Panc1 (cell line): ENCODE measurements at regions not wholly inside any gene's neighbourhood (a gene's known extent, or its start where the extent isn't known, plus 50 kb on each side); places are given as distances from the start of the nearest gene placed in this dataset.

Source experiments
- ATAC-seq: fragments of 200-7000 bp; cut with Tn5 transposase; 2 replicates; pipeline ENCODE4 v1.9.1; 2020; ENCODE audit warnings: mild to moderate bottlenecking, moderate library complexity
- BruUV-seq: library from RNA; stranded (reverse); fragments of 400-500 nt; replicated peaks from 2 replicates; lab custom pipeline; 2021; lab: Mats Ljungman, UMichigan
- CTCF ChIA-PET: fragments of 300-600 bp; sonication (Branson Sonifier 250); formaldehyde crosslinking; loops from one replicate; lab custom pipeline; 2022; ENCODE audit warnings: antibody characterized with exemption; lab: Charles Lee
- POLR2A ChIA-PET: fragments of 300-600 bp; sonication (Branson Sonifier 250); formaldehyde crosslinking; loops from one replicate; lab custom pipeline; 2022; ENCODE audit warnings: antibody characterized with exemption; lab: Charles Lee
- DNase-seq: peaks from one replicate; pipeline ENCODE4 v3.0.0-alpha.2; 2010; ENCODE audit warnings: low read depth, low spot score
- H3K27ac ChIP-seq: 2 replicates; pipeline ENCODE4 v1.5.1; 2011; ENCODE audit warnings: mild to moderate bottlenecking, low read length, inconsistent platforms
- H3K27me3 ChIP-seq: fragments of 200-500 bp; sonication (Bioruptor generic); 2 replicates; pipeline ENCODE4 v1.6.0; 2014; ENCODE audit warnings: low read length, inconsistent platforms; ENCODE audit not compliant: control insufficient read depth, insufficient read depth
- H3K36me3 ChIP-seq: fragments of 200-500 bp; sonication (Bioruptor generic); 2 replicates; pipeline ENCODE4 v1.5.1; 2014; ENCODE audit warnings: inconsistent platforms, mild to moderate bottlenecking, low read length, moderate library complexity; ENCODE audit not compliant: control insufficient read depth, insufficient read depth
- H3K4me1 ChIP-seq: 2 replicates; pipeline ENCODE4 v1.5.1; 2011; ENCODE audit warnings: inconsistent platforms, mild to moderate bottlenecking, low read length, moderate library complexity; ENCODE audit not compliant: control insufficient read depth, insufficient read depth
- H3K4me3 ChIP-seq, 2 experiments: 2 replicates each; pipeline ENCODE4 v1.5.1; 2011 to 2012; ENCODE audit warnings: low read depth in 2 of 2, low read length in 2 of 2, mild to moderate bottlenecking in 2 of 2, inconsistent platforms in 1 of 2, moderate library complexity in 1 of 2
- H3K9me3 ChIP-seq: fragments of 200-500 bp; sonication (Bioruptor generic); 2 replicates; pipeline ENCODE4 v1.5.1; 2014; ENCODE audit warnings: low read depth, mild to moderate bottlenecking, inconsistent platforms, low read length, moderate library complexity; ENCODE audit not compliant: control insufficient read depth, insufficient read depth
- POLR2AphosphoS5 ChIP-seq: IDR thresholded peaks from 2 replicates; pipeline ENCODE4 v1.6.1; 2012; ENCODE audit warnings: mild to moderate bottlenecking, low read depth, low read length, moderate library complexity
- SIN3A ChIP-seq: IDR thresholded peaks from 2 replicates; pipeline ENCODE4 v1.6.1; 2012; ENCODE audit warnings: low read depth, mild to moderate bottlenecking, low read length, moderate library complexity, borderline replicate concordance; ENCODE audit not compliant: insufficient read depth
- TCF7L2 ChIP-seq: IDR thresholded peaks from 2 replicates; pipeline ENCODE4 v1.6.1; 2011; ENCODE audit warnings: mild to moderate bottlenecking, low read depth, low read length, inconsistent platforms
- in situ Hi-C: cut with HindIII; loops from 2 replicates; pipeline ENCODE4 v1.10.0; 2016; ENCODE audit warnings: low sequenced_read_pairs, low pct_unique_long_range_greater_than_20kb
- intact Hi-C: fragments of 100-400 bp; cut with micrococcal nuclease; formaldehyde crosslinking; loops from one replicate; pipeline ENCODE4 v1.10.0; 2022; ENCODE audit not compliant: unreplicated experiment
- TF ChIP-seq, protein P1 (sequence below): fragments of 450-650 bp; IDR thresholded peaks from 2 replicates; pipeline ENCODE4 v1.5.1; 2017; ENCODE audit warnings: mild to moderate bottlenecking
- TF ChIP-seq, protein P2 (sequence below), 2 experiments: IDR thresholded peaks; 2 replicates each; pipeline ENCODE4 v1.6.1; 2011 to 2012; ENCODE audit warnings: low read depth in 2 of 2, control low read depth in 1 of 2, low read length in 1 of 2, mild to moderate bottlenecking in 1 of 2, moderate library complexity in 1 of 2; ENCODE audit not compliant: insufficient read depth in 1 of 2

DNA sequence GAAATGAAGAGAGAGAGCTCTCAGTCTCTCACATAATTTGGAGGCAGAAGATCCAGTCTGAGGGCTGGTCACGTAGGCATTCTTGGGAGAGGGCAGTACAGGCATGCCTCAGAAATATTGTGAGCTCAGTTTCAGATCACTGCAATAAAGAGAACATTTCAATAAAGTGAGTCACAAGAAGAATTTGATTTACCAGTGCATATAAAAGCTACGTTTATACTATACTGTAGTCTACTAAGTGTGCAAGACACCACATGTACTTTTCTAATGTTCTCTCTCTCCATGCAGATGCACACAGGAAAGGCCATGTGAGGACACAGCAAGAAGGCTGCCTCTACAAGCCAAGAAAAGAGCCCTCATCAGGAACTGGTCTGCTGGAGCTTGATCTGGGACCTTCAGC is 583.5 kb upstream of the FAT1 start:
- H3K27me3 ChIP-seq, result no peaks in the 10 kb centered on the region
- intact Hi-C loops, result no loop called here
- TF ChIP-seq, protein P1, sequence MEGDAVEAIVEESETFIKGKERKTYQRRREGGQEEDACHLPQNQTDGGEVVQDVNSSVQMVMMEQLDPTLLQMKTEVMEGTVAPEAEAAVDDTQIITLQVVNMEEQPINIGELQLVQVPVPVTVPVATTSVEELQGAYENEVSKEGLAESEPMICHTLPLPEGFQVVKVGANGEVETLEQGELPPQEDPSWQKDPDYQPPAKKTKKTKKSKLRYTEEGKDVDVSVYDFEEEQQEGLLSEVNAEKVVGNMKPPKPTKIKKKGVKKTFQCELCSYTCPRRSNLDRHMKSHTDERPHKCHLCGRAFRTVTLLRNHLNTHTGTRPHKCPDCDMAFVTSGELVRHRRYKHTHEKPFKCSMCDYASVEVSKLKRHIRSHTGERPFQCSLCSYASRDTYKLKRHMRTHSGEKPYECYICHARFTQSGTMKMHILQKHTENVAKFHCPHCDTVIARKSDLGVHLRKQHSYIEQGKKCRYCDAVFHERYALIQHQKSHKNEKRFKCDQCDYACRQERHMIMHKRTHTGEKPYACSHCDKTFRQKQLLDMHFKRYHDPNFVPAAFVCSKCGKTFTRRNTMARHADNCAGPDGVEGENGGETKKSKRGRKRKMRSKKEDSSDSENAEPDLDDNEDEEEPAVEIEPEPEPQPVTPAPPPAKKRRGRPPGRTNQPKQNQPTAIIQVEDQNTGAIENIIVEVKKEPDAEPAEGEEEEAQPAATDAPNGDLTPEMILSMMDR, result no peak
- TF ChIP-seq, protein P2, sequence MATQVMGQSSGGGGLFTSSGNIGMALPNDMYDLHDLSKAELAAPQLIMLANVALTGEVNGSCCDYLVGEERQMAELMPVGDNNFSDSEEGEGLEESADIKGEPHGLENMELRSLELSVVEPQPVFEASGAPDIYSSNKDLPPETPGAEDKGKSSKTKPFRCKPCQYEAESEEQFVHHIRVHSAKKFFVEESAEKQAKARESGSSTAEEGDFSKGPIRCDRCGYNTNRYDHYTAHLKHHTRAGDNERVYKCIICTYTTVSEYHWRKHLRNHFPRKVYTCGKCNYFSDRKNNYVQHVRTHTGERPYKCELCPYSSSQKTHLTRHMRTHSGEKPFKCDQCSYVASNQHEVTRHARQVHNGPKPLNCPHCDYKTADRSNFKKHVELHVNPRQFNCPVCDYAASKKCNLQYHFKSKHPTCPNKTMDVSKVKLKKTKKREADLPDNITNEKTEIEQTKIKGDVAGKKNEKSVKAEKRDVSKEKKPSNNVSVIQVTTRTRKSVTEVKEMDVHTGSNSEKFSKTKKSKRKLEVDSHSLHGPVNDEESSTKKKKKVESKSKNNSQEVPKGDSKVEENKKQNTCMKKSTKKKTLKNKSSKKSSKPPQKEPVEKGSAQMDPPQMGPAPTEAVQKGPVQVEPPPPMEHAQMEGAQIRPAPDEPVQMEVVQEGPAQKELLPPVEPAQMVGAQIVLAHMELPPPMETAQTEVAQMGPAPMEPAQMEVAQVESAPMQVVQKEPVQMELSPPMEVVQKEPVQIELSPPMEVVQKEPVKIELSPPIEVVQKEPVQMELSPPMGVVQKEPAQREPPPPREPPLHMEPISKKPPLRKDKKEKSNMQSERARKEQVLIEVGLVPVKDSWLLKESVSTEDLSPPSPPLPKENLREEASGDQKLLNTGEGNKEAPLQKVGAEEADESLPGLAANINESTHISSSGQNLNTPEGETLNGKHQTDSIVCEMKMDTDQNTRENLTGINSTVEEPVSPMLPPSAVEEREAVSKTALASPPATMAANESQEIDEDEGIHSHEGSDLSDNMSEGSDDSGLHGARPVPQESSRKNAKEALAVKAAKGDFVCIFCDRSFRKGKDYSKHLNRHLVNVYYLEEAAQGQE (IDR thresholded peaks at IDR 0.05; ENCODE audit: insufficient read depth in 1 of 2, low read depth in 2 of 2, low read length in 1 of 2), result no peak
- TF ChIP-seq TCF7L2 (no peak), POLR2AphosphoS5 (no peak), SIN3A (no peak)
- BruUV-seq, result no TSS peak
- no peaks in the 10 kb centered on the region for H3K4me1 ChIP-seq
- POLR2A ChIA-PET, result no interaction called here
- ATAC-seq (no peak), DNase-seq (no peak)
- in situ Hi-C loops, result no loop called here
- no peaks in the 10 kb centered on the region for H3K9me3 ChIP-seq
- H3K4me3 ChIP-seq, result no peak overlapping the region
- H3K27ac ChIP-seq, result no peak overlapping the region
- CTCF ChIA-PET, result no interaction called here
- no peaks in the 10 kb centered on the region for H3K36me3 ChIP-seq

DNA sequence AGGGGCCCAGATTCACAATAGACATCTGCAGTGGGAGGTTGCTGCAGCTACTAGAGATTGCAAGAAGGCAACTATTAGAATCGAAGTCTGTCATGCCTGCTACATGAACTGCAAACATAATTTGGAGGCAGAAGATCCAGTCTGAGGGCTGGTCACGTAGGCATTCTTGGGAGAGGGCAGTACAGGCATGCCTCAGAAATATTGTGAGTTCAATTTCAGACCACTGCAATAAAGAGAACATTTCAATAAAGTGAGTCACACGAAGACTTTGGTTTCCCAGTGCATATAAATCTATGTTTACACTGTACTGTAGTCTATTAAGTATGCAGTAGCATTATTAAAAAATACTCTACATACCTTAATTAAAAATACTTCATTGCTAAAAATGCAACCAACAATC is 585.8 kb upstream of the FAT1 start:
- Histone ChIP-seq H3K4me3 (no peak overlapping the region), H3K27me3 (no peaks in the 10 kb centered on the region), H3K36me3 (no peaks in the 10 kb centered on the region), H3K9me3 (no peaks in the 10 kb centered on the region), H3K27ac (no peak overlapping the region), H3K4me1 (no peaks in the 10 kb centered on the region)
- no TSS peak for BruUV-seq
- intact Hi-C loops, result no loop called here
- no peak for DNase-seq
- ChIA-PET POLR2A (no interaction called here), CTCF (no interaction called here)
- no peak for ATAC-seq
- TF ChIP-seq, protein P2 (IDR thresholded peaks at IDR 0.05; ENCODE audit: insufficient read depth in 1 of 2, low read depth in 2 of 2, low read length in 1 of 2), result no peak
- TF ChIP-seq SIN3A, result no peak
- TF ChIP-seq, protein P1, result no peak
- no peak for TF ChIP-seq TCF7L2
- no peak for TF ChIP-seq POLR2AphosphoS5
- in situ Hi-C loops, result no loop called here
